LHCN-M2 (cell line): ENCODE measurements at regions not wholly inside any gene's neighbourhood (a gene's known extent, or its start where the extent isn't known, plus 50 kb on each side); places are given as distances from the start of the nearest gene placed in this dataset.
A peak's percentile ranks its signal among the peaks of the same experiment; 100 is the strongest.
"Not testable (repeated sequence)": the region's sequence is repeated elsewhere in the genome, so short reads cannot be mapped to it uniquely, and the experiment has no call there.

ENCODE experiments used
- DNase-seq: peaks from one replicate; pipeline ENCODE4 v3.0.0-alpha.2; 2012; ENCODE audit warnings: low read depth

DNA sequence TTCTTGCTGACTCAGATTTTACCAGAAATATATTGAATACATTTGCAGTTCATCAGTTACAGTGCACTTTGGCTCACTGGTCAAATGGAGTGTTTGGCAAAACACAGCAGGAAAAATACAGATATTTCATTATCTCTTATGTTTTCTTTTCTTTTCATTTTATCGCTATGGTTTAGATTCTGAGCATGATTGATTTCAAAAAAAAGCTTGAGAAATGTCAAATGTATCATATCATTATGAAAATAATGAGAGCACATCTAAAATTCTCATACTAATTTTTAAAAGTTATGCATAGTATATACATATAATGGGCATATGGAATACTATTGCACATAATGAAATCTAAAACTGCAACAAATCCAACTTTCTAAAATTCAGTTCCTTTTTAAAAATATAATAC, 593.8 kb upstream of the PCDH7 start:
- no peak for DNase-seq

DNA sequence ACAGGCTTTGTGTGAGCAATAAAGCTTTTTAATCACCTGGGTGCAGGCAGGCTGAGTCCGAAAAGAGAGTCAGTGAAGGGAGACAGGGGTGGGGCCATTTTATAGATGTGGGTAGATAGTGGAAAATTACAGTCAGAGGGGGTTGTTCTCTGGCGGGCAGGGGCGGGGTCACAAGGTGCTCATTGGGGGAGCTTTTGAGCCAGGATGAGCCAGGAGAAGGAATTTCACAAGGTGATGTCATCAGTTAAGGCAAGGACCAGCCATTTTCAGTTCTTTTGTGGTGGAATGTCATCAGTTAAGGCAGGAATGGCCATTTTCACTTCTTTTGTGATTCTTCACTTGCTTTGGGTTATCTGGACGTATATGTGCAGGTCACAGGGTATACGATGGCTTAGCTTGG, 571.3 kb upstream of the PCDH7 start:
- not testable (repeated sequence) for DNase-seq

DNA sequence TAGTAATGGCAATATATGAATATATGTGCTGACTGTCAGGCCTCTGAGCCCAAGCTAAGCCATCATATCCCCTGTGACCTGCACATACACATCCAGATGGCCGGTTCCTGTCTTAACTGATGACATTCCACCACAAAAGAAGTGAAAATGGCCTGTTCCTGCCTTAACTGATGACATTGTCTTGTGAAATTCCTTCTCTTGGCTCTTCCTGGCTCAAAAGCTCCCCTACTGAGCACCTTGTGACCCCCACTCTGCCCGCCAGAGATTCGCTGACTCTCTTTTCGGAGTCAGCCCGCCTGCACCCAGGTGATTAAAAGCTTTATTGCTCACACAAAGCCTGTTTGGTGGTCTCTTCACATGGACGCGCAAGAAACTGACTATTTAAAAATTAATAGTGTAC, 570.6 kb upstream of the PCDH7 start:
- not testable (repeated sequence) for DNase-seq

DNA sequence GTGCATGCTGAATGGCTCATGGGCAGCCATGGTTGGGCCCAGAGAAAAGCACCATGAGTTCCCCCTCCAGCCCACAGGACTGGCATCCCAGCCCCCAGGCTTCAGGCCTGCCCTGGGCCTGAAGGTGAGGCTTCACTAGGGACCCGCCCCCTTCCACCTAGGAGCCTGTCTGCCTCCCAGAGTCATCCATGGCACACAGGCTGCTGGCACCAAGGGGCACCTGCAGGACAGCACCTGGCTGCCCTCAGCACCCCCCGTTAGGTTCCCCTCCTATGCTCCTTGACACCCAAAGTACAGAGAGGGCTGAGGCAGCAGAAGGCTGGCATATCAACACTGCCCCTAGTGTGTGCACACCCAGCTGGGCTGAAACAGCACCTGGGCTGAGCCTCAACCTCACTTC, 566.7 kb upstream of the PCDH7 start:
- DNase-seq, result no peak

DNA sequence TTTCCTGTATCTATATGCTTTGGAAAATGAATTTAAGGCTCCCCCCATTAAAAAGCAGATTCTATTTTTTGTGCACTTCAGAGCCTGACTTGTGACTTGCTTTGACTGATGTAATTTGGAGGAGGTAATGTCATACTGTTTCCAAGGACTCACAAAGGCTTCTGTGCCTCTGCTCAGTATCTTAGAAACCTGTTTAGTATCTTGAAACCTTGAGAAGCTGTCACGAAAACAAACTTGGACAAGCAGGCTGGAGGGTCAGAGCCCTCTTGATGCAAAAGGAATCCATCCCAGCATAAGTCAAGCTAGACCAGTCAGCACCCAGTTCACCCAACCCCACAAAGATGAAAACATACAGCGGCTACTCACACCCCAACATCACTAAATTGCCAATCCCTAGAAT, 560.0 kb upstream of the PCDH7 start:
- no peak for DNase-seq

DNA sequence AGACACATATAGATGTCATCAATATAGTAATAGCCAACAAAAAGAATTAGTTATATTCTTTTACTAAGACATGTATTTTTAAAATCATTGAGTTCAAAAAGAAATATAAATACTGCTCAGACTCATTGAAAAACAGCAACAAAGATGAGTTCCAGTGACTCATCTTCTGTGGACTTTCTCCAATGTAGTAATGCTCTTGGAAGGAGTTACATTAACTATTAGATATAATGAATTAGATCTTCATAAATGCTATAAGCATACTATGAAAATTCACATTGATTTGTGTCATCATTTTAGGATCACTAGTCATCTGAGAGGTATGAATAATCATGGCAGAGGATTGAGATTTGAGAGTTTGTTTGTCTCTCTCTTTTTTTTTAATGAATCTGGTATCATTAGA, 547.8 kb upstream of the PCDH7 start:
- no peak for DNase-seq

DNA sequence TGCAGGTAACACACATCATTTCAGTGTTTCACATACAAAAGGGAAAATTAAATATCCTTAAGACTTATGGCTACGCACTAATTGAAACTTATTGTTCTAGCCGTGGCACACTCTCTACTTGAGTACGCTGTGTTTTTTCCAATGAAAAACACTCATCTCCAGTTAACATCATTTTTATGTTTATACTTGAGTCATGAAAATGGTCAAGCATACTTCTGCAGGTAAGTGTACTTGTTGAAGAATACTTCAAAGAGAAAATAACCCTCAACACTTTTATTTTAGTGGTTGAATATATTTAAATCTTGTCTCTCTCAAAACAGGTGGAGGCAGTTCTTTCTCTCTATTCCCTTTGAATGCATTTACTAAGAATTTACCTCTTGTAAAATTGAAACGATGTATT, 538.7 kb upstream of the PCDH7 start:
- DNase-seq, result no peak

DNA sequence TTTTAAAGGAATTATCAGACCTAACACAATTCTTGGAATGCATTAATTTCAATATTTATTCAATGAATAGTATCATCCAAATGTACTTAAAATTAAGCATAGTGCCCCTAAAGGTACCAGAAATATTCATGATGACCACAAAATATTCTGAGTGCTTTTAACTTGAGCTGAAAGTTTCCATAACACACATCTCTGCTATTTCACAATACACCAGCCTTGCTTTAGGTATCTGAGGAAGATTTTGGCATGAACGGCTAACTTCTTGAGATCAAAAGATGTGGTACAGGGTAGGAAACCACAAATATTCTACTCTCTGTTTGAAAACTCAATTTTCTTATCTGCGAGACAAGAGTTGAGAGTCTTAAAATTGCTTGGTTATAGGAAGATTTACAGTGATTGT, 538.3 kb upstream of the PCDH7 start:
- no peak for DNase-seq

DNA sequence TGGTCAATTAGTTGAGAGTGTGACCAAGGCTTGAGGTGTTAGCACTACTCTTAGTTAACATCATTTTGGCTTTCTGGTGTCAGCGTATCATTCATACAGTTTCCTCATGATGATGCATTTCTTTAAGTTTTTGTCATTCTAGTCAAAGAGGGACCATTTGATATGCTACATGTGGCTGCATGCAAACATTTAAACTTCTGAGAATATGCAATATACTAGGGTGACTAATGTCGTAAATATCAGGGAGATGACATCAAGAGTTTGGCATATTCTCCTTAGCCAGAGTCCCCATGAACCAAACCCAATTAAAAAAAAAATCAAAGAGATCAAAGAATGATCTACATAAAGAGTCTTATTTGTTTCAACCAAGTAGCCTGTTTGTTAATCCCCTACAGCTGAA, 537.4 kb upstream of the PCDH7 start:
- DNase-seq, result no peak

DNA sequence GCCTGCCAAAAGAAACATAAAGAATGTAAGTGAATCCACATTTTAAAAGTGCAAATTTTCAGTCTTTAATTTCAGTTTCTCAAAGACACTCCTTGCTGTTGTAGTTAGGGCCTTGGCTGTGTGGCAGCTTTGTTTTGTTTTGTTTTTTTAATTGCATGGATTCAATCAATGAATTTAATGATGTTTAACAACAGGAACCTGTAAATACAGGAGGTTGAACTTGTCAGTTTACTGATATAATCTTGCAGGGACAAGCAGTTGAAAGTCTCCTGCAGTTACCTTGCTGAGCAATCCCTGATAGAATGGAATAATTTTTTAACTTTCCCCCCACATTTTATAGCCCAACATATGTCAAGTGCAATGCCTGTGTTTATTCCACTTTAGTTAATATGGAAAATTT, 528.3 kb upstream of the PCDH7 start:
- no peak for DNase-seq

DNA sequence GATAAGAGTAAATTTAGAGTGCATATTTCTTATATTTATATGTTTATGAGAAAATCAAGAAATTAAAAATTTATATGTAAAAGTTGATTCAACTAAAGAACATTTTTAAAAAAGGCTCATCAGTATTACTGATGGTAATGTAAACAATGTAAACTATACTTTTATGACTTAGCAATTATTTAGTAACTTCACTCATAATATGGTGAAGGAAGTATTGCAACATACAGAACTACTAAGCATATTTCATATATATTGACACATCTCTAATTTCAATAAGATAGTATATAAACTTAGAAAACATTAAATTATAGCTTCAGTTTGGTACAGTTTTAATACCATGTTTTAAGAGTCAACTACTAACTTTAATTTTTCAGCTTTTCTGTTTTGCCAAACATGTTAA, 512.8 kb upstream of the PCDH7 start:
- no peak for DNase-seq

DNA sequence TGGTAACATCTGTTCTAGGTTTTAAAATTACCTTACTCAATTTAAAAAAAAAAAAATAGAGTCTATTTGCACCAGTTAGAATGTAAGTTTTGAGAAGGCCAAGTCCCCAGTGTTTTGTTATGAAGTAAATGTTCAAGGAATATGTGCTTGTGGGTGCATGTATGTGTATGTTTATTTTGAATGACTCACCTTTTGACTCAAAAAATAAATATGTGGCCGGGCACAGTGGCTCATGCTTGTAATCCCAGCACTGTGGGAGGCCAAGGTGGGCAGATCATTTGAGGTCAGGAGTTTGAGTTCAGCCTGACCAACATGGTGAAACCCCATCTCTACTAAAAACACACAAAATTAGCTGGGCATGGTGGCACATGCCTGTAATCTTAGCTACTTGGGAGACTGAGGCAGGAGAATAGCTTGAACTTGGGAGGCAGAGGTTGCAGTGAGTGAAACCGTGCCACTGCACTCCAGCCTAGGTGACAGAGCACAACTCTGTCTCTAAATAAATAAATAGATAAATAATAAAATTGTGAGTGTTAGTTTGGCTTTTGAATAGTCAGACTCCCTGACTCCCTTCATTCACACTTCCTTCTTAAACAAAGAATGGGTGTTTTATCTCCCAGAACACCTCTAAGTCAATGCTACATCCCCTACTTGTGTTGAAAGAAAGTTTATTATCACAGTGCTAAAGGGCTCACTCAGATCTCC, 511.3 kb upstream of the PCDH7 start:
- DNase-seq, result peak; percentile 11

DNA sequence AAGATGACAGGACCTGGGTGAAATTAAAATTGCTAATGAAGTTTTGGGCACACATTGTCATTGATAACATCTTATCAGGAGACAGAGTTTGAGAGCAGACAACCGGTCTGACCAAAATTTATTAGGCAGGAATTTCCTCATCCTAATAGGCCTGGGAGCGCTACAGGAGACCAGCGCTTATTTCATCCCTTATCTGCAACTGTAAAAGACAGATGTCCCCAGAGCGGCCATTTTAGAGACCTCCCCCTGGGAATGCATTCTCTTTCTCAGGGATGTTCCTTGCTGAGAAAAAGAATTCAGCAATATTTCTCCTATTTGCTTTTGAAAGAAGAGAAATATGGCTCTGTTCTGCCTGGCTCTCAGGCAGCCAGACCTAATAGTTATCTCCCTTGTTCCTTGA, 504.2 kb upstream of the PCDH7 start:
- DNase-seq, result not testable (repeated sequence)

DNA sequence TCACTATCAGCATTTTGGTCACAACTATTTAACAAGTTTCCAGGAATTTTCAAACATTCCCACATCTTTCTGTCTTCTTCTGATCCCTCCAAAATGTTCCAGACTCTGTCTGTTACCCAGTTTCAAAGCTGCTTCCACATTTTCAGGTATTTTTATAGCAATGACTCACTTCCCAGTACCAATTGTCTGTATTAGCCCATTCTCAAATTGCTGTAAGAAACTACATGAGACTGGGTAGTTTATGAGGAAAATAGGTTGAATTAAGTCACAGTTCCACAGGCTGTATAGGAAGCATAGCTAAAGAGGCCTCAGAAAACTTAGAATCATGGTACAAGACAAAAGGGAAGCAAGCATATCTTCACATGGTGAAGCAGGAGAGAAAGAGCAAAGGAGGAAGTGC, 475.0 kb upstream of the PCDH7 start:
- no peak for DNase-seq

DNA sequence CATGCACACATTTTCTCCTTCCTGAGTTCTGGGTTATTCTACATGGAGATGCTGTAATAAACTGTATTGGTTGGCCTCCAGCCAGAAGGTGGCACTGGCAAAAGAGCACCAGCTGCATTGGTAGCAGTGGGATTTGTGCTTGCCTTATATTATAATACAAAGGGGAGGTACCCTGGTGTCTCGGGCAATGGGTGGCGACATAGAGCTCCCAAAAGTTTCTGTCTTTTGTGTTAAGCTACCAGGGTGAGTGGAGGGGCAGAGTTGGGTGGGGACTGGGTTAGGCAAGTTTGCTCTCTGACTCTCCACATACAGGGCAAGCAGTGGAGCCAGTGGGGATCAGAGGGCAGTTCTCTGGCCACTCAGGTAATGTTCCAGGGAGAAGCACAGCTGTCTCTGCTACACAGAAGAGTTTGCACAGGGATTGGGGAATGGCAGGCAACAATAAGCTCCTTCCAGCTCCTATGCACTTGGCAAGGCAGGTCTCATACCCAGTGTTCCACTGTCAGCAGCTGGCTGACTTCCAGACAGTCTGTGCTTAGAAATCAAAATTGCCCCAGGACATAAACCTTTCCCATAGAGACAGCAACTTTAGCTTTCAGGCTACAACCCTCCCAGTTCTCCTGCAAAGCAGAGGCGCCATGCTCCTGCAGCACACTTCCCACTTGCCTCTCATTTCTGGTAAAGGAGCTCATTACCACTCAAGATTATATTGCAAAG, 463.9 kb upstream of the PCDH7 start:
- no peak for DNase-seq

DNA sequence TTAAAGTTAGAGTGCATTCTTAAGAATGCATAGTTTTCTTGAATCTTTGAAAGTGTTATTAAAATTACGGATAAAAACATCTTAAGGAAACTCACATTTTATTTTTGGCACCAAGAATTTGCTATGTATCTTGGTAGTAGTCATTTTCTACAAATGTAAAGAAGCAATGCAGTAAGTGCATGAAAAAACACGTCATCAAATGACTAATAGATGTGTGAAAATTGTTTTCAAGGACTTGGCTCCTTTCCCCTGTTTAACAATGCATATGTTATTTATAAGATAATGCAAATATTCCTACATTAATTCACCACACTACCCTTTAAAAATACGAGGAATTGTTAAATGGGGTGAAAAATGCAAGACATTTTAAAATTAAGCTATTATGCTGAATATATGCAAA, 461.2 kb upstream of the PCDH7 start:
- DNase-seq, result no peak

DNA sequence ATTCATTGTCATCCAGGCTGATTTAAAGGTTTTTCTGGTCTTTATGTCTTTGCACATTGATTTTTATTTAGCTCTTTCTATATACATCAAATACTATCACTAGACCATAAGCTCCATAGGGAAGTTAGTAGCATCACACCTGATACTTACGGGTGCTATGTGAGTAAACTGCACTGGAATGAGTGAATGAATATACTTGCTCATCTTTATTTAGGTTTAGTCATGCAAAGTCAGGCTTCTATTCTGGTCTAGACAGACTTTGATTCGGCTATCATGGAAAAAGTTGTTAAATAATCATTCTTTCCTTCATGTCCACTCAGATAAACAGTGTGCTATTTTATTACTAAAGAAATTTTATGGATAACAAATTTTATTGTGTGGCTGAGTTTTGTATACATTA, 457.8 kb upstream of the PCDH7 start:
- DNase-seq, result no peak

DNA sequence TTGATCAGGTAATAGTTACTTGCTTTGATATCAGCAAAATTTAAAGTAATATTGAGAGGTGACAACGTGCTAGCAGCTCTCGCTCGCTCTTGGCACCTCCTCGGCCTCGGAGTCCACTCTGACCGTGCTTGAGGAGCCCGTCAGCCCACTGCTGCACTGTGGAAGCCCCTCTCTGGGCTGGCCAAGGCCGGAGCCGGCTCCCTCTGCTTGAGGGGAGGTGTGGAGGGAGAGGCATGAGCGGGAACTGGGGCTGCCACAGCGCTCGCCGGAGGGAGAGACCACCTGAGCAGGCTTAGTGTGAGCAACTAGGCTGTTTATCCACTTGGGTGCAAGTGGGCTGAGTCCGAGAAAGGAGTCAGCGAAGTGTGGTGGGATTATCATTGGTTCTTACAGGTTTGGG, 455.7 kb upstream of the PCDH7 start:
- DNase-seq, result no peak

DNA sequence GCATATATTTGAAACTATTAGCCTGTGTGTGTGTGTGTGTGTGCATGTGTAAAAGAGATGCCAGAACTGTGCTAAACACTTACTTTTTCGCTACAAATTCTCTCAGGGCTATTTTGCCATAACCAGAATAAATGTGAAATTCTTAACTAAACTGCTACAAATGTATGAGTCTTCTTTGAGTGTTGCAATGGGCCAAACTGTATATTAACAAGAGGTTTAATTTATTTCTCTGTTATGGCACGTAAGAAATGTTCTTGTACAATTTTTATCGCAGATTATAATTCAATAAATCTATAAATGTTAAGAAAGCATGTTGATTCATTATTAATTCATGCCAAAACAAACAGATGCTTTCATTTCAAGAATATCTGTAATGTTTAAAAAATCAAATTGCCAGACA, 454.5 kb upstream of the PCDH7 start:
- DNase-seq, result no peak

DNA sequence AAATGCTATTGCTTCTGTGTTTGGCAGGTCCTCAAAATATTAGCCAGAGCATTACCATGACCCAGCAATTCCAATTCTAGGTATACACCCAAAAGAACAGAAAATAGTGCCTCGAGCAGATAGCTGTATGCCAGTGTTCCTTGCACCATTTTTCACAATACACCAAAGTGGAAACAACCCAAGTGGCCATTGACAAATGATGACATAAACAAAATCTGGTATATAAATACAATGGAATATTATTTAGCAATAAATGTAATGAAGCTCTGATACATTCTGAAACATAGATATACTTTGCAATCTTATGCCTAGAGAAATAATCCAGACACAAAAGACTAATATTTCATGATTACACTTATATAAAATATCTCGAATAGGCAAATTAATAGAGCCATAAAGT, 451.8 kb upstream of the PCDH7 start:
- no peak for DNase-seq

DNA sequence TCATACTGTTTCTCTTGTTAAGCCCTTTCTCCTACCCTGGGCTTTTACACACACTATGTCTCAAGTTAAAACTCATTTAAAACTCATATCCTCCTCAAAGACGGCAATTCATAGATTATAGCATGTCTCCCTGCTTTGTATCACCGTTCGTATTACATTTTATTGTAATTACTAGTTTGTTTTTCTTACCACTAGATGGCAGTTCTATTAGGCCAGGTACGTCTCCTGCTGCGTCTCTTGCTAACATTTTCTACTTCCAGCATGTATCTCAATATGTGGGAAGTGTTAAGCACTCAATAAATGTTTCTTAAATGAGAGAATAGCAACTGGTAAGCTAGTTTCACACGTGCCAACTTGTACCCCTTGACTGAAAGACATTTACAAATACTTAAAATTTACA, 450.3 kb upstream of the PCDH7 start:
- no peak for DNase-seq

DNA sequence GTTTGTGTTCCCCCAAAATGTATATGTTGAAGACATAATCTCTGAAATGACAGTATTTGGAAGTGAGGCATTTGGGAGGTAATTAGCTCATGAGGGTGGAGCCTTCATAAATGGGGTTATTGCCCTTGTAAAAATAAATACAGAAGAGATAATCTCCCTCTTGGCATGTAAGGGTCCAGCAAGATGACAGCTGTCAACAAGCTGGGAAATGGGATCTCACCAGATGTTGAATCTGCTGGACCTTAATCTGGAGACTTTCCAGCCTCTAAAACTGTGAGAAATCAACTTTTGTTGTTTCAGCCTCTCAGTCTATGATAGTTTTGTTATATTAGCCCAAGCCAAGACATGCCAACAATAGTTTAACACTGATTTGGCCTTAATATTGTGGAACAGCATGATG, 438.2 kb upstream of the PCDH7 start:
- no peak for DNase-seq

DNA sequence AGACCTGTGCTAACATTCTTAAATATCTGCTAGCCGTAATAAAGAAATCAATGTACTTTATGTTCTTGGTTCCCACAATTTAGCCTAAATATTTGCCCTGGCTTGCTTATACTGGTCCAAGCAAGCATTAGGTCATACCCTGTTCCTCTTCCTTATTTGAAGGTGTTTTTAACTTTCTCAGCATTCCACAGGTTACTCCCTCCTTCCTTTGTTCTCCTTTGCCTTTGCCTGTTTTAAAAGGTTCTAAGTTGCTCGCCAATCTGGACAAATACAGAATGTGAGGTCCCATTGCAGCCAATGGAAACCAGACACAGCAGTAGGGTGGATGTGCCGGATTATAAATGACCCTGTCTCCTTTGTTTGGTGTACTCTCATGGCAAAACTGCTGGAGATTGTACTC, 436.8 kb upstream of the PCDH7 start:
- DNase-seq, result no peak

DNA sequence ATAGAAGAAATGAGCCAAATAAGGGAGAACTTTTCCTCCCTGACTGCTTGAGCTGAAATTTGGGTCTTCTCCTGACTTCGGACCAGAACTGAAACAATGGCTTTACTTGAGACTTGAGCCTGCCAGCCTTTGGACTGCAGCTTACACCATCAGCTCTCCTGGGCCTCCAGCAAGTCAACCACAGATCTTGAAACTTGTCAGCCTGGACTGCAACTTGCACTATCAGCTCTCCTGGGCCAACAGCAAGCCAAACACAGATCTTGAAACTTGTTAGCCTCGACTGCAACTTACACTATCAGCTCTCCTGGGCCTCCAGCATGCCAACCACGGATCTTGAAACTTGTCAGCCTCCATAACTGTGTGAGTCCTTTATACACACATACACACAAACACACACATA, 425.9 kb upstream of the PCDH7 start:
- no peak for DNase-seq
